ENCODE measurements at regions not wholly inside any gene's neighbourhood (a gene's known extent, or its start where the extent isn't known, plus 50 kb on each side); places are given as distances from the start of the nearest gene placed in this dataset.
"Not testable (repeated sequence)": the region's sequence is repeated elsewhere in the genome, so short reads cannot be mapped to it uniquely, and the experiment has no call there.

DNA sequence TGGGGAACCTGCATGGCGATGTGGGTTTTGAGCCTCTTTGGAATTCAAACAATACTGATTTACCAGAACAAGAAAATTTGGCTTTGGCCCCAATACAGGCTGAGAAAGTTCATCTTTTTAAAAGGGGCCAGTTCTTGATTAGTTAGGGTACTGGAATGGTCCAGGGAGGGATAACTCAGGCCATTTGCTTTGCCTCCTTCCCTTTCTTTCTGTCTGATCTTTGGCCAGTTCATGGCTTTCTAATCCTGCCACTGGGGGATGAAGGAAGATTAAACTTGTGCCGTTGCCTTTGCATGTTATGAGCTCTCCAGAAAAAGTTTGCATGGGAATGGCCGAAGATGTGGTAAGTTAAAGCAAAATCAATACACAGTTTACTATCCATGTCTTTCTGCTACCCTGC, 78.4 kb downstream of the ADAMTS15 start:
- DNase-seq = no peak

- DNase-seq = no peak
These were observed 79.3 kb downstream of the ADAMTS15 start for GRCh38 chr11:130527636-130528297.

- no peak for DNase-seq
These were observed 80.1 kb downstream of the ADAMTS15 start for GRCh38 chr11:130528298-130529261.

DNA sequence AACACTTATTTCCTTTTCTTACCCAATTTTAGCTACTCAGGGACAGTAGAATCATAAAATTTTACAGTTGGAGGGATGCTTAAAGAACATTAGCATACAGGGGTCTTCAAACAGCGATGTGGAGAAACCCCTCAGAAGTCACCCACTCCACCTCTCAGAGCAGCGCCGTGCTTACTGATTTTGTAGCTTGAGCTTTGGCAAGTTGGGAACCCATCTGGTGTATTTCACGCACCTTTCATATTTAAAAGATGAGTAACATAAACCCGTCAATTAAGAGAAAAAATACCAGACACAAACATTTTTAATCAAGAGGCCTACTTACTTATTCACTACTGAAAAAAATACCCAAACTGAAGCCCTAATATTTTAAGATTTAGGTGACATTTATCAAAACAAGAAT, 80.9 kb downstream of the ADAMTS15 start:
- DNase-seq = no peak

GRCh38 chr11:130531061-130531460, 82.6 kb downstream of the ADAMTS15 start:
- no peak for DNase-seq

GRCh38 chr11:130533113-130533798, 84.8 kb downstream of the ADAMTS15 start:
- no peak for DNase-seq

GRCh38 chr11:130533871-130534270, 85.4 kb downstream of the ADAMTS15 start:
- DNase-seq = no peak

GRCh38 chr11:130534551-130534950, 86.1 kb downstream of the ADAMTS15 start:
- no peak for DNase-seq

DNA sequence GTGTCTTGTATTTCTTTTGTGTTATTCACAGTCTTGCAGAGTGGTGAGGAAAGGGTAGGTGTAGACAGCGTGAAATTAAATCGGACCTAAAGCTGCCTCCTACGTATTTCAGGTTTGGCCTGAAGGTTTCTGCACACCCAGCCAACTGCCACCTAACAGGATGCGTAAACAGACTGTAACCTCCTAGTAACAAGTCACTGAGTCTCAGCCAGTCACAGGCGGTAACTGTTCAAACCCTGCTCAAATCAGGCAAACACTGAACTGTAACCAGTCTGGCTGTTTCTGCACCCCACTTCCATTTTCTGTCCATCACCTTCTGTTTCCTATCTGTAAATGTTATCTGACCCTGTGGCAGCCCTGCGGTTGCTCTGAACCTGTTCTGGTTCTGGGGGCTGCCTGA, 87.1 kb downstream of the ADAMTS15 start:
- DNase-seq = no peak

DNA sequence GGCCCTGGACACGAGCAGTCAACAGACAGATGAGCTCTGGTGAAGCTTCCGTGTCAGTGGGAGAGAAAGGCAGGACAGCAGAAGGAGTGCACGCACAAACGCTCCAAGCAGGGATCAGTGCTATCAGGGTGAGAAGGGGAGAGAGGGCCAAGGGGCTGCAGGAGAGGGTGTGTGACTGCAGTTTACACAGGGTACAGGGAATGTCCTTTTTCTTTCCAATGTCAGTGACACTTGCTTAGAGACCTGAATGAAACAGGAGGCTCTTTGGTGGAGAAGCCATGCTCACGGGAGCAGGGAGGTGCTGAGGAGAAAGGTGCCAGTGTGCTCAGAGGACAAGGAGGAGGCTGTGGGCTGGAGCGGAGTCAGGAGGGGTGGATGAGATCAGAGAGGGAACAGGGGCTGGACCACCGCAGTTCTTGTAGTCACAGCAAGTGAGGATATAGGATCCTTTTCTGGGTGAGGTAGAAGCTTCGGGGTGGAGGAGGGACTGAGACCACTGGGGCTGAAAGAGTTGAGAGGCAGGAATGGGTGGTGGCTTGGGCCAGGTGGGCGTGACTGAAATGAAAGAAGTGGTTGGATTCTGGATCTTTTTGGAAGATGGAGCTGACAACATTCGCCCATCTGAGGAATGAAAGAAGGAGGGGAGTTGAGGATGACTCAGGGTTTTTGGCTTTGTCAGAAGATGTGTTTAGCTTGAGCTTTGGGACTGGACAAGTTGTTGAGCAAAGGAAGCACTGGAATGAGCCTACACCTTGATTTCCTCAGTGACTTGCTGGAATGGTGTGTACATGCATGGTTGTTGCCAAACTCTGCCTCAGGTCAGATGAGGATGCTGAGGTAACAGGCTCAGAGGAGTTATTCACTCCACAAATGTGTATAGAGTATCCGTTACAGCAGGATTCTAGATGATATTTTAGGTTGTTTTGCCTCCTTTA, 87.9 kb downstream of the ADAMTS15 start:
- no peak for DNase-seq

DNA sequence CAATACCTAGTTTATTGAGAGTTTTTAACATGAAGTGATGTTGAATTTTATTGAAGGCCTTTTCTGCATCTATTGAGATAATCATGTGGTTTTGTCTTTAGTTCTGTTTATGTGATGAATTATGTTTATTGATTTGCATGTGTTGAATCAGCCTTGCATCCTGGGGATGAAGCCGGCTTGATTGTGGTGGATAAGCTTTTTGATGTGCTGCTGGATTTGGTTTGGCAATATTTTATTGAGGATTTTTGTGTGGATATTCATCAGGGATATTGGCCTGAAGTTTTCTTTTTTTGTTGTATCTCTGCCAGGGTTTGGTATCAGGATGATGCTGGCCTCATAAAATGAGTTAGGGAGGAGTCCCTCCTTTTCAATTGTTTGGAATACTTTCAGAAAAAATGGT, 91.2 kb downstream of the ADAMTS15 start:
- not testable (repeated sequence) for DNase-seq

DNA sequence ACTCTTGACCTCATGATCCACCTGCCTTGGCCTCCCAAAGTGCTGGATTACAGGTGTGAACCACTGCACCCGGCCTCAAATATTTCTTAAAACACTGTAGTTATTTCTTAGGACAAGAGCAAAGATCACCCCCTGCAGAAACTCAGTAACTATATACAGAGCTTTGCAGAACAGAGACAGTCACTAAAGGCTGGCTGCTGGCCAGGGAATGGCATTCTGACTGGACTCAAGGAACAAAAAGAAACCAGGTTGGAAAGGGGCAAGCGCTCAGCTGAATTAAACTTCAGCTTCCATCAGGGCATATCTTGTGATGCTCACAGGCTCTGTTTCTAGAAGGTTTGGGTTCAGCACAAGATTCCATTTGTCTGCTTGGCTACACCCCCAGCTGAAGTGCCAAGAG, 95.8 kb downstream of the ADAMTS15 start:
- no peak for DNase-seq

GRCh38 chr11:130545449-130546072, 97.1 kb downstream of the ADAMTS15 start:
- DNase-seq = no peak

DNA sequence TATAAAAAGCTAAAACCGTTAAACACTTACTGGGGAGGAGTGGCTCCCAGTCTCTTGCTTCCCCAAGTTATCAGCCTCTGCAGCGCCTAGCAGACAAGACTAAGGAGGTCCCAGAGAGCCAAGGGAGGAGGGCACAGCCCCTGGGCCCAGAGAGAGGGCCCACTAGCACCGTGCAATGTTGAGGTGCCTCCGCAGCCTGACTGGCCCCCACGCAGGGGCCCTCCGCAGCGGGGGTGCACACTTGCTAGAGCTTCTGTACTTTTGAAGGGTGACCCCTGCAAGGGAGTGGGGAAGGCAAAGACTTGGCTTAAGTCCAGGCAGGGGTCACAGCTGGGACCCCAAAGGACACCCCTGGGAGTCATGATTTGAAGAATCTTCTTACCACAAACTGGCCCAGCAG, 98.0 kb downstream of the ADAMTS15 start:
- no peak for DNase-seq

GRCh38 chr11:130546901-130547694, 98.7 kb downstream of the ADAMTS15 start:
- no peak for DNase-seq

- DNase-seq = no peak
These were observed 99.5 kb downstream of the ADAMTS15 start for GRCh38 chr11:130547761-130548490.

GRCh38 chr11:130548491-130548833, 100.0 kb downstream of the ADAMTS15 start:
- DNase-seq = no peak

DNA sequence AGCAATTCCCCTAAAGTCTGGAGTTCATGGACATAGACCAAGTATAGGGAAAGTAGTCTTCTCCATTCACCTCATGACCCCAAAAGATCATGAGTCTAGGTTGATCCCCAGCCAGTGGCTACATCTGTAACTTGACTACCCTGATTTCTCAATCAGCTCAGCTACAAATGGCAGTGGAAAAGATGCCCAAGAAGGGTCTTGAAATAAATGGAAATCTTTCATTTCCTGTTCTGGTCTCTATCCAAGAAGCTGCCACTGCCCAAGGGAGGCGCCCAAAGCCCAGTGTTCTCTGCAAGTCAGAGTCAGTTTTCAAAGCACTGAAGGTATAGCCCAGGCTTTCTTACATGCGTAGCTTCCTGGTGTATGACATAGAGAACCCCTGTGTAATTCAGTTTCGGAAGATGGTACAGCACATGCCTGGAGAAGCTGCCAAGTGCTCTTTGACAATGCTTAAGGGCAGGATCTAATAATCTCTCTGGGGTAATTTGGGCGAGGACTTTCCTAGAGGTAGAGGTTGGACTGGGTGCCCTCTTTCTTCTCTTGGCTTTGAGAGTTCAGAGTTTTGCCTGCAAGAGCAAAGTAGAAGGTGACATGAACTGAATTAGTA, 101.1 kb downstream of the ADAMTS15 start:
- no peak for DNase-seq

DNA sequence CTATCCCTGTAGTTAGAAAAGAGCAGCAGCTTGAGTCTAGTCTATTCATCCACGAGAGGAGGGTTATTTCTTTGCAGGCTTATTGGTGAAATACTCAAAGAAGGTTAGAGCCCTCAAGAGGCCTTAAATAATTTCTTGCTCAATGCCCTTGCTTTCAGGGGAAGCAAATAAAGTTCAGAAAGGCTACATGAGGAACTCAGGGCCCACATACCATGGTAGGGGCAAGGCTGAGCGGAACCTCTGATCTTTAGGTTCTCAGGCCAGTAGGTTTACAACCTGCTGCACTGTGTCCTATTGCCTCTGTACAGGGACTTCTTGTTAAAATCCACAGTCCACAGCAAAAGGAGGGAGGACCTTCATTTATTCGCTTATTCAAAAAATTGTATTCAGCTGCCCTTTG, 101.7 kb downstream of the ADAMTS15 start:
- DNase-seq = no peak

DNA sequence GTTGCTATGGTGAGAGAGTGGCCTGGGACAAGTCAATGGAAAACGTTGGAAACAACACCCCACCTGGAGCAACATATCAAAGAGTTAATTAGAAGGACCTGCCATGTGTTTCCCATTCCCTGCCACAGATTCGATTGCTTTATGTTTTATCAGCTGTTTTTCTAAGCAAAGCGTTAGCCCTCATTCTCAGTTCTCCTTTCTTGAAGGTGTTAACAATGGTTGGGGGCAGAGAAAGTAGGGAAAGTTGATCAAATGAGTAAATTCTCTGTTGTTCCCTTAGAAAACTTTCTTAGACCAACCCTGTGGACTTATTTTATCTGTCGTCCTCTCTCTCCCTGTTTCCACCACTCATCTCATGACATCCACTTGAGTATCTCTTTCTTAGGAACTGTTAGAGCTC, 102.5 kb downstream of the ADAMTS15 start:
- no peak for DNase-seq

Measured in NCI-H2171 (cell line).